G401 (cell line): ENCODE measurements at regions not wholly inside any gene's neighbourhood (a gene's known extent, or its start where the extent isn't known, plus 50 kb on each side); places are given as distances from the start of the nearest gene placed in this dataset.

Experiments used
- DNase-seq: peaks from one replicate; pipeline ENCODE4 v3.0.0-alpha.2; 2015; ENCODE audit warnings: low spot score
- in situ Hi-C: cut with HindIII; loops from 2 replicates; pipeline ENCODE4 v1.10.0; 2016; ENCODE audit warnings: low sequenced_read_pairs, mixed read lengths

DNA sequence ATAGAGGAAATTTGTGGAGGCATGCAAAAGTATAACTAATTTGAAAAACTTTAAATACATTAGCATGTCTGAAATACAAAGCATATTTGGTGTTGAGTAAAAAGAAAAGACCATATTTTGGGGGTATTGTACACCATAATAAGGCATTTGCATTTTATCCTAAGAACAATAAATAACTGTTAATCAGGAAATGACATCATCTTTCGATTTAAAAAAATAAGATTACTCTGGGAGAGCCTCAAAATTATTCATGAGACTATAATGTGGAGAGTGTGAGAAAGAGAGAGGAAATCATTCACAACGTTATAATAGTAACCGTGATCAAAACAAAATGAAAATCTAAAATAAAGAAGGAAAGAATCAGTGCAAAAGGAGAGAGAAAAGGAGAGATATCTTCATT is 712.3 kb upstream of the POT1 start:
- DNase-seq, result no peak
- in situ Hi-C loops, result no loop called here

DNA sequence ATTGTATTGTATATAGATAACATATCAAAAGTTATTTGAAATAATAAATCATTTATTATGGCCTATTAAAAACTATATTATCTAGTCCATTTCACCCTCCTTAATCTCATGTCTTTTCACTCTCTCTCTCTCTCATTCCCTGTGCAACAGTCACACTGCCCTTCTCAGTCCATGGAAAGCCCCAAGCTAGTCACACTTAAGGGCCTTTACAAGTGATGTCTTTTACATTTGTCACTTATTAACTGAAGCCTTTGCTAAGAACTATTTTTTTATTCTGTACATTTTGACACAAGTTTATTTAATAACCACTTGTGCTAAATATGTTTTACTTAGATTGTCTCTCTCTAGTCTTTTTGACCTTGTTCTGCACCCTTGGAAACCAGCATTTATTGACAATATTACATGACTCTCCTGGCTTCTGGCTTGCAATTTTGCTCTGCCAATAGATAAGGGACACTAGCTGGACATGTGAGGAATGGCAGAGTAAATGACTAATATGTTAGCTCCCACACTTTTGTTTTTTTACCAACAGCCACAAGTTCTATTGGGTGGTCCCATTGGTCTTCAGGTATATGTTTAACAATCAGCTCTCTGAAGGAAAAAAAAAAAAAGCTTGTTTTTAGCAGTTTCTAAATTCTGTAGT is 706.8 kb upstream of the POT1 start:
- no peak for DNase-seq
- in situ Hi-C loops, result no loop called here

DNA sequence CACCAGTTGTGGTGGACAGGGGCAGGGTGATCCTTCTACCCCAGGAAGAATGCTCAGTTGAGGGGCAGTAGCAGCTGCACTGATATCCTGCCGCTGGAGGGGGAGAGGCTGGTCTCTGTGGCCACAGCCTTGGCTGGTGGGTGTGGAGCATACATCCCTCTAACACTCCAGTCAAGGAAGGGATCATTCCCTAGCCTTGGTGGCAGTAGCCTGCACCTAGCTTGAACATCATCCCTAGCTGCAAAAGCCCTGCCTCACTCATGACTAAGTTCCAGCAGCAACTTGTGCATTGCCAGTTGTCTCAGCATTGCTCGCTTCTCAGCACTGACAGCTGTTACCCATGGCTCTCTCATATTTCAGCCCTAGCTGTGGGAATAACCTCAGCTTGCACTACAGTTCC is 688.9 kb upstream of the POT1 start:
- no peak for DNase-seq
- in situ Hi-C loops, result no loop called here

DNA sequence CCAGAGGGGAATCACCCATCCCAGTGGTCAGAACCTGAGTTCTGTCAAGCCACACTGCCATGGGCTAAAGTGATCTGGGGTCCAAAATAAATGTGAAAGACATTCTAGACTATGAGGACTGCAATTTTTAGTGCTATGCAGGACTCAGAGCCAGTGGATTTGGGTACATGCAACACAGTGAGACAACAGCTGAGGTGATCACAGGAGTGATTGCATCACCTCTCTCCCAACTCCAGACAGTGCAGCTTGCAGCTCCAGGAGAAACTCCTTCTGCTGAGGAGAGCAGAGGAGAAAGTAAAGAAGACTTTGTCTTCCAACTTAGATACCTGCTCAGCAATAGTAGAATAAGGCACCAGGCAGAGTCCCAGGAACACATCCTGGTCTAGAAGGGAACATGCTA is 682.0 kb upstream of the POT1 start:
- in situ Hi-C loops, result no loop called here
- no peak for DNase-seq

DNA sequence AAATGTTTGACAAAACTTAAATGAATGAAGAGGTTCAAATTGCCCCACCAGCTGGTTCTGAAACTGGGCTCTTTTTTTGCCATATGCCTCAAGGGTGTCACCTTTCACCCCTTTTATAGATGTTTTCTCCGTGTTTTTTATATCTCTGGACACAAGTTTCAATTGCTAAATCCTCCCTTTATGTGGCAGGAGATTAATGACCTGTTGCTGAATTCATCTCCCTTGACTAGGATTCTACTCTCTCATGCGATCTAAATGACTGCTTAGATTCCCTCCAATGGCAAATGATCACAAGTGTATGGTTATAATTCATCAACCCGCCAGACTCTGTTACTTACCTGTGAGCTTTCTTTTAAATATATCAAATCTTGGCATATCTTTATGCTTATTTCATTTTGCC is 677.0 kb upstream of the POT1 start:
- no peak for DNase-seq
- in situ Hi-C loops, result no loop called here

DNA sequence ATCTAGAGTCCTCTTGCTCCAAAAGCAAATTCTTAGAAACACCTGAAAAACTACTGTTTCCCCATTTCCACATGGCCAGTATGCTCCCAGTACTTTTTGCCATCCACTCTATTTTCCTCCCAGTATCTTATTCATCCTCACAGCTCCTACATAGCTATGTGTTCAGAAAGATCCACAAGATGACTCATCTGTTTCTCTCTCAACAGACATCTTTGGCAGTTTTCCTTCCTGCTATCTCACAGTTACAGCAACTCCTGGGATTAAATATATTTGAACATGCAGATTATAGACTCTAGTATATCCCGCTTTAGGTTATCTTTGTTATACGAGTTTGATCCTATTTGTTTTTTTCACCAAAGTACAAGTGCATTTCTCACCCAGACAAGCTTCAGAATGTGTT is 675.6 kb upstream of the POT1 start:
- in situ Hi-C loops, result no loop called here
- DNase-seq, result no peak

DNA sequence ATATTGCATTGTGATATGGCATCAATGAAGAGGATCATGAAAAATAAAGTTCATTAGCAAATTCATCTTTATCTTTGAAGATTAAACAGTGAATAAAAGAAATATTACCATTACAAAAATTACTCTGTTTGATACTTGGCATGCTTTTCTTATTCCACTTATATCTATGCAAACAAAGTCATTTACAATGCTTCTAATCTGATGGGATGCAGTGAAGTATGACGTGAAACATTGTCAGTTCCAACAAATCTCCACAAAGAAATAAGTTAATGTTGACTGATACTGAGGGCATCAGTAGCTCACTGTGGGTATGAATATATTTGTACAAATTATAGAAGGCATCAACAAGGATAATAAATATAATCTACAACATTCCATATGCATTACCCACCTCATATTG is 672.8 kb upstream of the POT1 start:
- in situ Hi-C loops, result no loop called here

DNA sequence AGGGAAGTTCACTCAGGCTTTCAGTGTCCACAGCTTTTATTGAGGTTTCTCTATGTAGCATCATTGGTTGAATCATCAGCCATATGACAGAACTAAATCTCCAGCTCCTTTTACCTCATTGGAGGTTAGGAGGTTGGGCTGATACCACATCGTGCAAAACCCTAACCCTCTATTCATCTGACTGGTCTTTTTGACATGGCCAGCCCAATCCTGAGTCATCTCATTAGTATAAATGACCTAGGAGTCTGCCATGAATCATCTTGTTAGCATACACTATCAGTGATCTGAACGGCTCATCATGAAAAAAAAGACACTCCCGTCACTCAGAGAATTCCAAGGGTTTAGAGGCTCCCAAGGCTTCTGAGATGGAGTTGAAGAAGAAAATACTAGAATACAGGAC is 669.8 kb upstream of the POT1 start:
- in situ Hi-C loops, result no loop called here
- DNase-seq, result no peak

More for the DNA sequence above, 672.8 kb upstream of the POT1 start:
- no peak for DNase-seq

DNA sequence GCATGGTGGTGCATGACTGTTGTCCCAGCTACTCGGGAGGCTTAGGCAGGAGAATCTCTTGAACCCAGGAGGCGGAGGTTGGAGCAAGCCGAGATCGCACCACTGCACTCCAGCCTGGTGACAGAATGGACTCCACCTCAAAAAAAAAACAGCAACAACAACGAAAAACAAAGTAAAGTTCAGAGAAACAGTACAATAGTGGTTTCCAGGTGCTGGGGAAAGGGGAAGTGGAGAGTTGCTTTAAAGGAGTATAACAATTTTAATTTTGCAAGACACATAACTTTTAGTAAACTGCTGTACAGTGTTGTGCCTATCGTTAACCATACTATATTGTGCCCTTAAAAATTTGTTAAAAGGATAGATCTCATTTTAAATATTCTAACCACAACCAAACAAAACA is 662.7 kb upstream of the POT1 start:
- no peak for DNase-seq
- in situ Hi-C loops, result no loop called here

DNA sequence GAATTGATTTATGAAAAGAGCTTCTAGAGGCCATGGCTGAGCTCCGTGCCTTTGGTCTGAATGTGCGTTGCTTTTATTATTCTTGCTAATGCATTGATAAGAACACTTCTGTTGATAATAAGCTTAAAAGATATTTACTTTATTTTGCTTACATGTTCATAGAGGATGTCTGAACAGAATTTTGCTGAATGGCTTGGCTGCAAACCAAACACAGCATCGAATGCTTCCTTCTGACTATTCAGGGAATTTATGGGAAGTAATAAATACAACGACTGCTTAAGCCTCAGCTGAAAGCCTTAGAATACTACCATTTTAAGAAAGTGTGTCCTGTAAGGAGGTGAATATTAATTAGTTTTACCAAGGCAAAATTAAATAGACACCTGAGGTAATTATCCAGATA is 643.5 kb upstream of the POT1 start:
- no peak for DNase-seq
- in situ Hi-C loops, result no loop called here

DNA sequence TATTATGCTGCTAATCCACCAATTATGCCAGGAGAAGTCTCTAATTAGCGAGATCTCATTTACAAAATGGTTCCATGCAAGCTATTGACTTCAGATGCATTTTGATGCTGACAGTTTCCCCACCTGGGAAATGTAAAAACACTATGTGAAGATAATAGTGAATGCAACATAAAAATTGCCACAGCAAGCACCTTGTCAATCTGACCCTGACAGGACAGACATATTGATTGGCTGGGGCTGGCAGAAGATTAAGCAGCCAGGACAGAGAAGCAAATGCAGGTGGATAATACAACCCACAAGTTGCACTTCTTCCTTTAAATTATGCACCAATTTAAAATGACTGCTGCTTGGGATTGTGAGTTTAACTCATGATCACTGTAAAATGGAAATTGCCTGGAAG is 642.8 kb upstream of the POT1 start:
- DNase-seq, result no peak
- in situ Hi-C loops, result no loop called here

DNA sequence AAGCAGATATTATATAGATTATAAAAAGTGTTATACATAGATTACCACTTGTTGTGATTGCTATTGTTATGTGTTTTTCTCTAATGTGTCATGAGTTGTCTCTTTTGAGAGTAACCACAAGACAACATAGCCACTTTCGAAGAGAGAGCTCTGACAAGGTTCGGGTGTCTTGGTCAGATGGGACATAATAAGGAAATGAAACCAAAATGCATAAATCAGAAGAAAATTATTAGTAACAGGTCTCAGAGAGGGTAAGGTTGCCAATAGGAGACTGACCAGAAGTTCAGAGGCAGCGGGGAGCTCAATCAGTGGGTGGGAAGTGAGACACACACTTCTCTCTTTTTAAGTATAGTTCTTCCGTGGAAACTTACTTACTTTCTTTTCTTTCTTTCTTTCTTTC is 639.2 kb upstream of the POT1 start:
- DNase-seq, result no peak
- in situ Hi-C loops, result no loop called here

DNA sequence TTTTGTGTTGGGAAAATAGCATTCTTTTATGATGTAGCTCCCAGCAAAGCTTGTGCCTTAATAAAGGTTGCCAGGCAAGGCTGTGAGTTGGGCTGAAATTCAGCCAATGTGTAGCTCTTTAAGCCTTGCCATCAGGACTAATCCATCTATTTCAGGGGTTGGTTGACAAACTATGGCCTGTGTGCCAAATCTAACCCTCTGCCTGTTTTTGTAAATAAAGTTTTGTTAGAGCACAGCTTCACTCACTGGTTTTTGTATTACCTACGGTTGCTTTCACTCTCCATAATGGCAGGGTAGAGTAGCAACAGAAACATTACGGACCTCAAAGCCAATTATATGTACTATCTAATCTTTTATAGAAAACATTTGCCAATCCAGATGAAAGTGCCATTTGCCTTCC is 638.1 kb upstream of the POT1 start:
- DNase-seq, result no peak
- in situ Hi-C loops, result no loop called here

DNA sequence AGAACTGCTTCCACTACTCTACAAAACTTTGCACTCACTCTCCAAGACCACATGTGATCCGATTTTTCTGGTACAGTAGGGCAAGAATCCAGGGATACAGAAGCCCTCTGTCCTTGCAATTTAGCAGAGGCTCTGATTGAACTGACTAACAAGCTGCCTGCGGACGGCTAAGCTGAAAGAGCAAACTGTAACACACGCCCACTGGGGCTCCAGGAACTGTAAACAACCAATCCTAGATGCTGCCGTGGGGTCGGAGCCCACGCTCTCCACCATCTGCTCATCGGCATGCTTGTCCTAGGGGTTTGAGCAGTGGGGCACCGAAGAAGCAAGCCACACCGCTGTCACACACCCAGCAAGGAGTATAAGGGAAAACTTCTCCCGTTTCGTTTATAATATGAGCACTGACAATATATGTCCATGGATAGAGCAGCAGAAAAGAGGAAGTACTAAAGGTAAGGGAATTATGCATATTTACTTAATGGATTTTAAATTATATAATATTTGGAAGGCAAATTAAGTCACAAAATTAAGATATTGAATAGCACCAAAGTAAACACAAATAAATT is 634.4 kb upstream of the POT1 start:
- DNase-seq, result no peak

DNA sequence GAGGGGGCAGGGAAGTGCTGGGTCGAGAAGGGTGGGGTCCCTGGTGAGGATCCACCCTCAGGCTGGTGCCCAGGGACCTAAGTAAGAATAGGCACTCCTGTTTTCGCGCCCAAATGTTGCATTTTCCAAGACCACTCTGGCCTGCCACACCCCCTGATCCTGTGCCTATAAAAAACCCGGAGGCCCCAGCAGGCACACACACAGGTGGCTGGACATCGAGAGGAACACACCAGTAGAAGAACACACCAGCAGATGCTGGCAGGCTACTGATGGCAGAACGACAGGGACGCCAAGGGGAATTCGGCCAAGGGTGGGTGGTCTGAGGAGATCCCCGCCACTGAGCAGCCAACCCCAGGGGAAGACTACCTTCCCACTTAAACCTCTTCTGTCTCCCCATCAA is 633.9 kb upstream of the POT1 start:
- no peak for DNase-seq
- in situ Hi-C loops, result no loop called here

More for the DNA sequence above, 634.4 kb upstream of the POT1 start:
- in situ Hi-C loops, result no loop called here

DNA sequence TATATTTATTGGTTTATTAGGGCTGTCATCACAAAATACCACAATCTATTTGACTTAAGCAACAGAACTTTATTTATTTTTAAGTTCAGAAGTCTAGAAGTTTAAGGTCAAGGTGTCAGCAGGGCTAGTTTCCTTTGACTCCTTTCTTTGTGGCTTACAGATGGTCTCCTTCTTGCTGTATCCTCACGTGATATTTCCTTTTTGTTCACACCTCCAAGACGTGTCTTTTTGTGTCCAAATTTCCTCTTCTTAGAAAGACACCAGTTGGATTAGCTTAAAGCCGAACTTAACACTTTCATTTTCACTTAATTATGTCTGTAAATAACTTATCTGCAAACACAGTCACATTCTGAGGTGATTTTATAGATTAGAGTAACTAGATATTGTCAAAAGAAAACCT is 631.4 kb upstream of the POT1 start:
- in situ Hi-C loops, result no loop called here
- DNase-seq, result no peak

DNA sequence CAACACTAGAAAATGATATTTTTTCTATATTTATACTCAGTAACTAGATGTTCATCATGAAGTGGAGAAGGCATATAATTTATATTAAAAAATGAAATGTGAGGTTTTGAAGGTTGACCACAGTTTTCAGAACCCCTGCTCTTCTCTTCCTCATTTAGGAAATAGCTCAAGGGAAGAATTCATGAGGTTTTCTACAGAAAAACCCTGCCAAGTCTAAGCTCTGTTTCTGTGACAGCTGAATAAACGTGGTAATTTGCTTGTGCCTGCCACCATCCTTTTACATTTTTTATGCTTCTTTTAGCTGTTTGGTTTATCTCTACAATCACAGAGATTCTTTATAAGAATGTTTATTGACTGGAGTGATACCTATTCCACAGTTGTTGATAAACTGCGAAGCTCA is 630.3 kb upstream of the POT1 start:
- in situ Hi-C loops, result no loop called here

DNA sequence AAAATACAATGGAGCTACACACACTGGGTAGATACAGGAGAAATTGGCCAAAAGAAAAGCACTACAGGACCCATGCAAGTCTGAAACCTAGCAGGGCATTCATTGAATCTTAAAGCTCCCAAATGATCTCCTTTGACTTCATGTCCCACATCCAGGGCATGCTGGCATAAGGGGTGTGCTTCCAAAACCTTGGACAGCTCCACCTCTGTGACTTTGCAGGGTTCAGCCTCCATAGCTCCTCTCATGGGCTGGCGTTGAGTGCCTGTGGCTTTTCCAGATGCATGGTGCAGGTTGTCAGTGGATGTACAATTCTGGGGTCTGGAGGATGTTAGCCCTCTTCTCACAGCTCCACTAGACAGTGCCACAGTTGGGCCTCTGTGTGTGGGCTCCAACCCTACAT is 626.3 kb upstream of the POT1 start:
- in situ Hi-C loops, result no loop called here
- DNase-seq, result no peak

More for the DNA sequence above, 630.3 kb upstream of the POT1 start:
- no peak for DNase-seq

DNA sequence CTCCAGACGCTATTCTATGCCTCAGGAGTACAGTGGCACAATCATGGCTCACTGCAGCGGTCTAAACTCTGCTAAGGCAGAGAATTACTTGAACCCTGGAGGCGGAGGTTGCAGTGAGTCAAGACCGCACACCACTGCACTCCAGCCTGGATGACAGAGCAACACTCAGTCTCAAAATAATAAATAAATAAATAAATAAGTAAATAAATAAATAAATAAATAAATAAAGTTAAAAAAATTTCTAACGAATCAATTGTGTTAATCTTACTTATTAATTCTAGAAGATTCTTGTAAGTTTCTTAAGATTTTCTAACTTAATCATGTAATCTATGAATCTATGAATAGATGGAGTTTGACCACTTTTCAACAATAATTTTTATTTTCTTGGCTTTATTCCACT is 621.4 kb upstream of the POT1 start:
- in situ Hi-C loops, result no loop called here

DNA sequence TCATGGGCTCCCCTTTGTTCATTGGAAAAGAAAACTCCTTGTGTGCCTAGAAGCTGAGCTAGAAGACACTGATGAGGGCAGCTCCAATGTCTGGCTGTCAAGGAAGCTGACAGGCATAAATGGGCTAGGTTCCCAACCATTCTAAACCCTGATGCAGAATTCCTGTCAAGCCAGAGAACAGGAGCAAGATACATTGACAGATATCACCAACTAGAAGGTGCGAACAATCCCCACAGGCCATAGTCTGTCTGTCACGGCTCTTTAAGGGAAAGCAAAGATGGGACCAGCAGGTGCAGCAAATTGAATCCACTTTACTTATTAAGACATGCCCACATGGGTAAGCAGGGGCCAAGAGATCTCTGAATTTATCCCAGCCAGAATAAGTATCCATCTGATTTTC is 617.9 kb upstream of the POT1 start:
- no peak for DNase-seq

More for the DNA sequence above, 621.4 kb upstream of the POT1 start:
- DNase-seq, result no peak

DNA sequence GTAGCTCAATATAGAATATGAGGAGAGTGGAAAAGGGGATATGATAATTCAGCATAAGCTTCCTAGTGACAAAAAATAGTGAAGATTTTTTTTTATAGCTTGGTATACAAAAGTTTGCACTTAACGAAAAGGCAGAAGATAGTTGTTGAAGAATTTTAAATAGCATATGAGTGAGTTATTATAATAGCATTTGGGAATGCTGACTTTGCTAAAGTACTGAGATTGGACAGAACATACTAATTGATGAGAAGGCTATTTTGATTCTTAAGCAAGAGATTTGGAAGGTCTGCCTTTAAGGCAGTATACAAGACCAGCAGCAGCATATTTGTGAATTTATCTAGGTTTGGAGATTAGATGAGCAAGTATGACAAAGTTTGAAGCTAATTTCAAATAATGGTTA is 600.9 kb upstream of the POT1 start:
- DNase-seq, result no peak
- in situ Hi-C loops, result no loop called here

More for the DNA sequence above, 617.9 kb upstream of the POT1 start:
- in situ Hi-C loops, result no loop called here
